ENCODE measurements at regions not wholly inside any gene's neighbourhood (a gene's known extent, or its start where the extent isn't known, plus 50 kb on each side); places are given as distances from the start of the nearest gene placed in this dataset.

GRCh38 chr4:81577392-81577791 is 105.7 kb upstream of the RASGEF1B start:
- ATAC-seq (ENCODE audit: insufficient read depth, low FRiP score) (no peak), DNase-seq (no peak)
- H3K36me3 ChIP-seq (ENCODE audit: control insufficient read depth in 4 of 4, insufficient read depth in 4 of 4, low read length in 4 of 4) = no peaks in the 10 kb centered on the region
- no peak overlapping the region for H3K9ac ChIP-seq (ENCODE audit: insufficient read depth in 1 of 2, low read length in 2 of 2)
- H3K4me3 ChIP-seq = no peak overlapping the region
- no peaks in the 10 kb centered on the region for H3K27me3 ChIP-seq (ENCODE audit: control insufficient read depth in 3 of 3, insufficient read depth in 3 of 3, low read length in 2 of 3)
- no peak overlapping the region for H3K27ac ChIP-seq (ENCODE audit: low read depth in 1 of 2, low read length in 1 of 2)
- peaks cover 0 to 2% (median 0%) of the 10 kb centered on the region in 4 donors for H3K9me3 ChIP-seq (ENCODE audit: control insufficient read depth in 4 of 4, insufficient read depth in 3 of 4, low read length in 3 of 4)
- WGBS, 2 donors = 42 to 56% methylated on average over 1 of the region's 1 CpG
- no peak for TF ChIP-seq CTCF (IDR thresholded peaks at IDR 0.05; ENCODE audit: control extremely low read depth, extremely low read depth)
- H3K4me1 ChIP-seq (ENCODE audit: control insufficient read depth in 5 of 5, insufficient read depth in 5 of 5, low read length in 5 of 5) = peaks cover 0 to 16% (median 0%) of the 10 kb centered on the region in 5 donors

- H3K36me3 ChIP-seq (ENCODE audit: control insufficient read depth in 4 of 4, insufficient read depth in 4 of 4, low read length in 4 of 4) = no peaks in the 10 kb centered on the region
- WGBS, 2 donors = 81 to 93% methylated on average over 3 of the region's 3 CpGs
- H3K27ac ChIP-seq (ENCODE audit: low read depth in 1 of 2, low read length in 1 of 2) = no peak overlapping the region
- no peak overlapping the region for H3K4me3 ChIP-seq
- no peak overlapping the region for H3K9ac ChIP-seq (ENCODE audit: insufficient read depth in 1 of 2, low read length in 2 of 2)
- DNase-seq (peak; percentile 24 to 80 (median 60)), ATAC-seq (ENCODE audit: insufficient read depth, low FRiP score) (no peak)
- no peak for TF ChIP-seq CTCF (IDR thresholded peaks at IDR 0.05; ENCODE audit: control extremely low read depth, extremely low read depth)
- H3K9me3 ChIP-seq (ENCODE audit: control insufficient read depth in 4 of 4, insufficient read depth in 3 of 4, low read length in 3 of 4) = no peaks in the 10 kb centered on the region
- no peaks in the 10 kb centered on the region for H3K27me3 ChIP-seq (ENCODE audit: control insufficient read depth in 3 of 3, insufficient read depth in 3 of 3, low read length in 2 of 3)
- H3K4me1 ChIP-seq (ENCODE audit: control insufficient read depth in 5 of 5, insufficient read depth in 5 of 5, low read length in 5 of 5) = peaks cover 0 to 22% (median 2%) of the 10 kb centered on the region in 5 donors
Observed at GRCh38 chr4:81574991-81575390, 103.3 kb upstream of the RASGEF1B start.

- Histone ChIP-seq H3K36me3 (ENCODE audit: control insufficient read depth in 4 of 4, insufficient read depth in 4 of 4, low read length in 4 of 4) (no peaks in the 10 kb centered on the region), H3K9ac (ENCODE audit: insufficient read depth in 1 of 2, low read length in 2 of 2) (no peak overlapping the region), H3K27me3 (ENCODE audit: control insufficient read depth in 3 of 3, insufficient read depth in 3 of 3, low read length in 2 of 3) (no peaks in the 10 kb centered on the region), H3K9me3 (ENCODE audit: control insufficient read depth in 4 of 4, insufficient read depth in 3 of 4, low read length in 3 of 4) (no peaks in the 10 kb centered on the region), H3K27ac (ENCODE audit: low read depth in 1 of 2, low read length in 1 of 2) (no peak overlapping the region), H3K4me3 (no peak overlapping the region), H3K4me1 (ENCODE audit: control insufficient read depth in 5 of 5, insufficient read depth in 5 of 5, low read length in 5 of 5) (peaks cover 0 to 22% (median 2%) of the 10 kb centered on the region in 5 donors)
- no peak for ATAC-seq (ENCODE audit: insufficient read depth, low FRiP score)
- 59 to 76% methylated on average over 4 of the region's 4 CpGs for whole genome bisulfite sequencing, 2 donors
- DNase-seq = no peak
- no peak for TF ChIP-seq CTCF (IDR thresholded peaks at IDR 0.05; ENCODE audit: control extremely low read depth, extremely low read depth)
Observed at GRCh38 chr4:81573840-81574239, 102.1 kb upstream of the RASGEF1B start.

GRCh38 chr4:81572402-81572801 is 100.7 kb upstream of the RASGEF1B start:
- Histone ChIP-seq H3K4me1 (ENCODE audit: control insufficient read depth in 5 of 5, insufficient read depth in 5 of 5, low read length in 5 of 5) (peaks cover 0 to 22% (median 2%) of the 10 kb centered on the region in 5 donors), H3K27ac (ENCODE audit: low read depth in 1 of 2, low read length in 1 of 2) (no peak overlapping the region), H3K9me3 (ENCODE audit: control insufficient read depth in 4 of 4, insufficient read depth in 3 of 4, low read length in 3 of 4) (no peaks in the 10 kb centered on the region), H3K27me3 (ENCODE audit: control insufficient read depth in 3 of 3, insufficient read depth in 3 of 3, low read length in 2 of 3) (no peaks in the 10 kb centered on the region), H3K4me3 (no peak overlapping the region), H3K9ac (ENCODE audit: insufficient read depth in 1 of 2, low read length in 2 of 2) (no peak overlapping the region), H3K36me3 (ENCODE audit: control insufficient read depth in 4 of 4, insufficient read depth in 4 of 4, low read length in 4 of 4) (no peaks in the 10 kb centered on the region)
- no peak for ATAC-seq (ENCODE audit: insufficient read depth, low FRiP score)
- peak in 1 of 3 donors; percentile 52 for DNase-seq
- no peak for TF ChIP-seq CTCF (IDR thresholded peaks at IDR 0.05; ENCODE audit: control extremely low read depth, extremely low read depth)
